ENCODE measurements at regions not wholly inside any gene's neighbourhood (a gene's known extent, or its start where the extent isn't known, plus 50 kb on each side); places are given as distances from the start of the nearest gene placed in this dataset.

DNA sequence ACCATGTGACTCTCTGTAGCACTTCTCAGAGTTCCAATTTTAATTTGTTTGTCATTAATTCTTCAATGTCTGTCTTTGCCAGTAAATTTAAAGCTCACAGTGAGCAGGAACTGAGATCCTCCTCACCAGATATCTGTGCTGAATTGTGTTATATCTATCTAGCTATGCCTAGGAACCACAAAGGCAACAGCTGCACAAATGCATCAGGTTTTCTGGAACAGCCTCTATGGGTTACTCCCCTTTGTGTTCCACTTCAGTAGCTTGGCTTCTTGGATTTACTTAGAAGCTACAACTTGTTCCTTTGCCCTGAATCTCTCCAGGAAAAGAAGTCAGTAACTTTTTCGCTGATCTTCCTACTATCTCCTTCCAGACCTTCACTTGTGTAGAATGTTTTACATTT, 1237.8 kb upstream of the ADGRL4 start:
- TF ChIP-seq CTCF (IDR thresholded peaks at IDR 0.05; ENCODE audit: low read length) (no peak), EZH2 (optimal IDR thresholded peaks at IDR 0.05; ENCODE audit: low read depth, low read length) (no peak)

Measured in MM.1S (cell line).